Karpas-422 (cell line): ENCODE measurements at regions not wholly inside any gene's neighbourhood (a gene's known extent, or its start where the extent isn't known, plus 50 kb on each side); places are given as distances from the start of the nearest gene placed in this dataset.
A peak's percentile ranks its signal among the peaks of the same experiment; 100 is the strongest.

Source experiments
- DNase-seq: peaks from one replicate; pipeline ENCODE4 v3.0.0-alpha.2; 2015
- H2AFZ ChIP-seq: fragments of 200-600 bp; sonication (generic); 2 replicates; pipeline ENCODE4 v1.6.1; 2014; ENCODE audit warnings: antibody characterized with exemption, low read length, mixed read lengths
- H3K27ac ChIP-seq: fragments of 200-600 bp; sonication (generic); 2 replicates; pipeline ENCODE4 v1.5.1; 2014; ENCODE audit warnings: mild to moderate bottlenecking, low read length, moderate library complexity
- H3K27me3 ChIP-seq: fragments of 200-600 bp; sonication (generic); 2 replicates; pipeline ENCODE4 v1.6.1; 2014; ENCODE audit warnings: low read length, mixed read lengths
- H3K36me3 ChIP-seq: fragments of 200-600 bp; sonication (generic); 2 replicates; pipeline ENCODE4 v1.6.1; 2014; ENCODE audit warnings: low read length, mixed read lengths; ENCODE audit not compliant: insufficient read depth
- H3K4me1 ChIP-seq: fragments of 200-600 bp; sonication (generic); 2 replicates; pipeline ENCODE4 v1.6.1; 2014; ENCODE audit warnings: mild to moderate bottlenecking, low read length, mixed read lengths
- H3K4me2 ChIP-seq: fragments of 200-600 bp; sonication (generic); 2 replicates; pipeline ENCODE4 v1.6.1; 2014; ENCODE audit warnings: low read length, low read depth, mild to moderate bottlenecking; ENCODE audit not compliant: poor library complexity, severe bottlenecking
- H3K4me3 ChIP-seq: fragments of 200-600 bp; sonication (generic); 2 replicates; pipeline ENCODE4 v1.5.1; 2014; ENCODE audit warnings: mild to moderate bottlenecking, antibody characterized with exemption, low read length, mixed read lengths
- H3K79me2 ChIP-seq: fragments of 200-600 bp; sonication (generic); 2 replicates; pipeline ENCODE4 v1.6.1; 2014; ENCODE audit warnings: mild to moderate bottlenecking, low read length, mixed read lengths
- H3K9ac ChIP-seq: fragments of 200-600 bp; sonication (generic); 2 replicates; pipeline ENCODE4 v1.6.0; 2014; ENCODE audit warnings: low read length
- H3K9me2 ChIP-seq: fragments of 200-600 bp; sonication (generic), shearing (Covaris generic); replicated peaks from 2 replicates; pipeline ENCODE4 v1.6.0; 2014; ENCODE audit warnings: mild to moderate bottlenecking, low read length, moderate library complexity; ENCODE audit not compliant: insufficient read depth
- H3K9me3 ChIP-seq: fragments of 300-700, 200-600 bp; sonication (generic); 2 replicates; pipeline ENCODE4 v1.6.1; 2014; ENCODE audit warnings: low read length, mixed read lengths
- H4K20me1 ChIP-seq: fragments of 200-600 bp; sonication (generic); 2 replicates; pipeline ENCODE4 v1.6.1; 2014; ENCODE audit warnings: mild to moderate bottlenecking, antibody characterized with exemption, low read length, low read depth; ENCODE audit not compliant: insufficient read depth

GRCh38 chr21:41594268-41594667 lies 86.3 kb upstream of the TMPRSS2 start:
- Histone ChIP-seq H3K79me2 (no peaks in the 10 kb centered on the region), H4K20me1 (no peaks in the 10 kb centered on the region), H3K27ac (no peak overlapping the region), H3K4me3 (no peak overlapping the region), H3K9ac (no peak overlapping the region), H3K9me3 (no peaks in the 10 kb centered on the region), H3K9me2 (no peaks in the 10 kb centered on the region), H3K4me1 (no peaks in the 10 kb centered on the region), H3K27me3 (no peaks in the 10 kb centered on the region), H2AFZ (no peak overlapping the region), H3K36me3 (no peaks in the 10 kb centered on the region), H3K4me2 (no peak overlapping the region)
- no peak for DNase-seq

- Histone ChIP-seq H3K4me3 (no peak overlapping the region), H3K79me2 (no peaks in the 10 kb centered on the region), H3K27ac (no peak overlapping the region), H3K36me3 (no peaks in the 10 kb centered on the region), H3K9me3 (no peaks in the 10 kb centered on the region), H3K9ac (no peak overlapping the region), H3K27me3 (no peaks in the 10 kb centered on the region), H3K4me1 (no peaks in the 10 kb centered on the region), H4K20me1 (no peaks in the 10 kb centered on the region), H3K4me2 (no peak overlapping the region), H3K9me2 (no peaks in the 10 kb centered on the region), H2AFZ (no peak overlapping the region)
- DNase-seq: no peak
Observed at GRCh38 chr21:41593760-41594138, 85.8 kb upstream of the TMPRSS2 start.

GRCh38 chr21:41593051-41593759 lies 85.2 kb upstream of the TMPRSS2 start:
- no peaks in the 10 kb centered on the region for H3K9me3 ChIP-seq
- no peak for DNase-seq
- H3K4me3 ChIP-seq: no peak overlapping the region
- H4K20me1 ChIP-seq: no peaks in the 10 kb centered on the region
- no peaks in the 10 kb centered on the region for H3K79me2 ChIP-seq
- no peak overlapping the region for H3K9ac ChIP-seq
- no peaks in the 10 kb centered on the region for H3K27me3 ChIP-seq
- no peaks in the 10 kb centered on the region for H3K9me2 ChIP-seq
- no peaks in the 10 kb centered on the region for H3K4me1 ChIP-seq
- H3K36me3 ChIP-seq: no peaks in the 10 kb centered on the region
- H2AFZ ChIP-seq: no peak overlapping the region
- no peak overlapping the region for H3K4me2 ChIP-seq
- no peak overlapping the region for H3K27ac ChIP-seq

- Histone ChIP-seq H3K4me2 (no peak overlapping the region), H3K9me3 (no peaks in the 10 kb centered on the region), H3K4me1 (no peaks in the 10 kb centered on the region), H2AFZ (no peak overlapping the region), H3K27me3 (no peaks in the 10 kb centered on the region), H3K9me2 (no peaks in the 10 kb centered on the region), H3K9ac (no peak overlapping the region), H3K27ac (no peak overlapping the region), H3K79me2 (no peaks in the 10 kb centered on the region), H4K20me1 (no peaks in the 10 kb centered on the region), H3K36me3 (no peaks in the 10 kb centered on the region), H3K4me3 (no peak overlapping the region)
- no peak for DNase-seq
Observed at GRCh38 chr21:41589620-41590175, 81.7 kb upstream of the TMPRSS2 start.

GRCh38 chr21:41589131-41589530 lies 81.2 kb upstream of the TMPRSS2 start:
- H3K27ac ChIP-seq: no peak overlapping the region
- no peaks in the 10 kb centered on the region for H3K27me3 ChIP-seq
- H3K9ac ChIP-seq: no peak overlapping the region
- H3K4me3 ChIP-seq: no peak overlapping the region
- peak; percentile 49 for DNase-seq
- H3K9me3 ChIP-seq: no peaks in the 10 kb centered on the region
- no peaks in the 10 kb centered on the region for H3K36me3 ChIP-seq
- no peaks in the 10 kb centered on the region for H3K79me2 ChIP-seq
- no peaks in the 10 kb centered on the region for H3K4me1 ChIP-seq
- no peaks in the 10 kb centered on the region for H3K9me2 ChIP-seq
- H3K4me2 ChIP-seq: no peak overlapping the region
- no peaks in the 10 kb centered on the region for H4K20me1 ChIP-seq
- no peak overlapping the region for H2AFZ ChIP-seq

- H3K9me3 ChIP-seq: no peaks in the 10 kb centered on the region
- H3K9ac ChIP-seq: no peak overlapping the region
- H3K27me3 ChIP-seq: no peaks in the 10 kb centered on the region
- no peak overlapping the region for H2AFZ ChIP-seq
- DNase-seq: no peak
- H3K4me3 ChIP-seq: no peak overlapping the region
- H3K4me2 ChIP-seq: no peak overlapping the region
- no peaks in the 10 kb centered on the region for H3K36me3 ChIP-seq
- H3K79me2 ChIP-seq: no peaks in the 10 kb centered on the region
- no peaks in the 10 kb centered on the region for H3K4me1 ChIP-seq
- no peak overlapping the region for H3K27ac ChIP-seq
- H3K9me2 ChIP-seq: no peaks in the 10 kb centered on the region
- H4K20me1 ChIP-seq: no peaks in the 10 kb centered on the region
Observed at GRCh38 chr21:41585199-41585994, 77.4 kb upstream of the TMPRSS2 start.

- Histone ChIP-seq H4K20me1 (no peaks in the 10 kb centered on the region), H3K4me3 (no peak overlapping the region), H3K9me3 (no peaks in the 10 kb centered on the region), H3K27me3 (no peaks in the 10 kb centered on the region), H3K36me3 (no peaks in the 10 kb centered on the region), H3K27ac (no peak overlapping the region), H3K9ac (no peak overlapping the region), H3K4me2 (no peak overlapping the region), H3K9me2 (no peaks in the 10 kb centered on the region), H3K4me1 (no peaks in the 10 kb centered on the region), H2AFZ (no peak overlapping the region), H3K79me2 (no peaks in the 10 kb centered on the region)
- DNase-seq: no peak
Observed at GRCh38 chr21:41584603-41585176, 76.7 kb upstream of the TMPRSS2 start.

GRCh38 chr21:41583274-41583790 lies 75.4 kb upstream of the TMPRSS2 start:
- no peaks in the 10 kb centered on the region for H3K4me1 ChIP-seq
- no peak overlapping the region for H3K4me2 ChIP-seq
- no peaks in the 10 kb centered on the region for H3K27me3 ChIP-seq
- no peaks in the 10 kb centered on the region for H3K36me3 ChIP-seq
- H3K79me2 ChIP-seq: no peaks in the 10 kb centered on the region
- H4K20me1 ChIP-seq: no peaks in the 10 kb centered on the region
- no peak overlapping the region for H3K4me3 ChIP-seq
- H3K9me3 ChIP-seq: peaks cover 2% of the 10 kb centered on the region; the same call in 1 of the 2 replicates
- no peak for DNase-seq
- H3K27ac ChIP-seq: no peak overlapping the region
- H2AFZ ChIP-seq: no peak overlapping the region
- H3K9ac ChIP-seq: no peak overlapping the region
- H3K9me2 ChIP-seq: no peaks in the 10 kb centered on the region
